ENCODE measurements at regions not wholly inside any gene's neighbourhood (a gene's known extent, or its start where the extent isn't known, plus 50 kb on each side); places are given as distances from the start of the nearest gene placed in this dataset.

- TF ChIP-seq CTCF (IDR thresholded peaks at IDR 0.05; ENCODE audit: low read depth, low read length) (no peak), POLR2A (IDR thresholded peaks at IDR 0.05; ENCODE audit: extremely low read depth, insufficient read length) (no peak), MAX (IDR thresholded peaks at IDR 0.05; ENCODE audit: low read depth, low read length) (no peak)
Observed at GRCh38 chr3:73768524-73769308, 144.0 kb upstream of the PDZRN3 start.
